ENCODE measurements at regions not wholly inside any gene's neighbourhood (a gene's known extent, or its start where the extent isn't known, plus 50 kb on each side); places are given as distances from the start of the nearest gene placed in this dataset.
A peak's percentile ranks its signal among the peaks of the same experiment; 100 is the strongest.

GRCh38 chr14:62599616-62600385 lies 445.5 kb downstream of the KCNH5 start:
- DNase-seq = no peak

GRCh38 chr14:62602712-62603111 lies 442.5 kb downstream of the KCNH5 start:
- DNase-seq = no peak

- peak; percentile 59 for DNase-seq
These were observed 440.7 kb downstream of the KCNH5 start for GRCh38 chr14:62604524-62604923.

GRCh38 chr14:62614122-62614521 lies 431.1 kb downstream of the KCNH5 start:
- DNase-seq = no peak

- DNase-seq = no peak
These were observed 428.6 kb downstream of the KCNH5 start for GRCh38 chr14:62616668-62617067.

GRCh38 chr14:62626416-62626815 lies 418.8 kb downstream of the KCNH5 start:
- no peak for DNase-seq

- DNase-seq = no peak
These were observed 416.0 kb downstream of the KCNH5 start for GRCh38 chr14:62629176-62629725.

- no peak for DNase-seq
These were observed 414.1 kb downstream of the KCNH5 start for GRCh38 chr14:62631176-62631575.

- no peak for DNase-seq
These were observed 412.5 kb downstream of the KCNH5 start for GRCh38 chr14:62632771-62633170.

GRCh38 chr14:62645649-62646048 lies 399.6 kb downstream of the KCNH5 start:
- DNase-seq = no peak

All from NCI-H146 (cell line).